Jurkat, Clone E6-1 (cell line): ENCODE measurements at regions not wholly inside any gene's neighbourhood (a gene's known extent, or its start where the extent isn't known, plus 50 kb on each side); places are given as distances from the start of the nearest gene placed in this dataset.
"Not testable (repeated sequence)": the region's sequence is repeated elsewhere in the genome, so short reads cannot be mapped to it uniquely, and the experiment has no call there.

Experiments
- DNase-seq: peaks from one replicate; pipeline ENCODE4 v3.0.0-alpha.2; 2011; ENCODE audit warnings: low read depth, low spot score
- H3K4me3 ChIP-seq: 2 replicates; pipeline ENCODE4 v1.5.1; 2011; ENCODE audit warnings: mild to moderate bottlenecking, low read length, control low read depth, moderate library complexity

- DNase-seq = no peak
- H3K4me3 ChIP-seq = no peak overlapping the region
Observed at GRCh38 chr20:30505566-30505965, 751.9 kb upstream of the DEFB115 start.

GRCh38 chr20:30506100-30506499 lies 751.4 kb upstream of the DEFB115 start:
- no peak overlapping the region for H3K4me3 ChIP-seq
- DNase-seq = no peak

- not testable (repeated sequence) for H3K4me3 ChIP-seq, DNase-seq
Observed at GRCh38 chr20:30508382-30508781, 749.1 kb upstream of the DEFB115 start.

GRCh38 chr20:30511322-30512030 lies 746.0 kb upstream of the DEFB115 start:
- no peak for DNase-seq
- no peak overlapping the region for H3K4me3 ChIP-seq

- no peak for DNase-seq
- no peak overlapping the region for H3K4me3 ChIP-seq
Observed at GRCh38 chr20:30513050-30513628, 744.3 kb upstream of the DEFB115 start.

- H3K4me3 ChIP-seq, DNase-seq: not testable (repeated sequence)
Observed at GRCh38 chr20:30515915-30516314, 741.5 kb upstream of the DEFB115 start.

- DNase-seq, H3K4me3 ChIP-seq: not testable (repeated sequence)
Observed at GRCh38 chr20:30518906-30519305, 738.6 kb upstream of the DEFB115 start.

- not testable (repeated sequence) for H3K4me3 ChIP-seq
- DNase-seq = peak; percentile 51
Observed at GRCh38 chr20:30521686-30522415, 735.6 kb upstream of the DEFB115 start.

- H3K4me3 ChIP-seq, DNase-seq: not testable (repeated sequence)
Observed at GRCh38 chr20:30524155-30524554, 733.3 kb upstream of the DEFB115 start.

- not testable (repeated sequence) for H3K4me3 ChIP-seq, DNase-seq
Observed at GRCh38 chr20:30524761-30525160, 732.7 kb upstream of the DEFB115 start.

GRCh38 chr20:30533653-30534052 lies 723.8 kb upstream of the DEFB115 start:
- not testable (repeated sequence) for DNase-seq, H3K4me3 ChIP-seq

- DNase-seq, H3K4me3 ChIP-seq: not testable (repeated sequence)
Observed at GRCh38 chr20:30537459-30537858, 720.0 kb upstream of the DEFB115 start.

- DNase-seq = not testable (repeated sequence)
Observed at GRCh38 chr20:30540330-30541069, 717.0 kb upstream of the DEFB115 start.

GRCh38 chr20:30551236-30551635 lies 706.2 kb upstream of the DEFB115 start:
- not testable (repeated sequence) for DNase-seq, H3K4me3 ChIP-seq

More at GRCh38 chr20:30540330-30541069, 717.0 kb upstream of the DEFB115 start:
- H3K4me3 ChIP-seq = not testable (repeated sequence)

- DNase-seq, H3K4me3 ChIP-seq: not testable (repeated sequence)
Observed at GRCh38 chr20:30556797-30557196, 700.7 kb upstream of the DEFB115 start.

GRCh38 chr20:30565086-30565485 lies 692.4 kb upstream of the DEFB115 start:
- H3K4me3 ChIP-seq, DNase-seq: not testable (repeated sequence)

- not testable (repeated sequence) for H3K4me3 ChIP-seq, DNase-seq
Observed at GRCh38 chr20:30569867-30570266, 687.6 kb upstream of the DEFB115 start.

- H3K4me3 ChIP-seq, DNase-seq: not testable (repeated sequence)
Observed at GRCh38 chr20:30570622-30571021, 686.8 kb upstream of the DEFB115 start.

- not testable (repeated sequence) for H3K4me3 ChIP-seq
Observed at GRCh38 chr20:30574337-30574736, 683.1 kb upstream of the DEFB115 start.

More at GRCh38 chr20:30574337-30574736, 683.1 kb upstream of the DEFB115 start:
- not testable (repeated sequence) for DNase-seq
